ENCODE measurements at regions not wholly inside any gene's neighbourhood (a gene's known extent, or its start where the extent isn't known, plus 50 kb on each side); places are given as distances from the start of the nearest gene placed in this dataset.
"Not testable (repeated sequence)": the region's sequence is repeated elsewhere in the genome, so short reads cannot be mapped to it uniquely, and the experiment has no call there.

DNA sequence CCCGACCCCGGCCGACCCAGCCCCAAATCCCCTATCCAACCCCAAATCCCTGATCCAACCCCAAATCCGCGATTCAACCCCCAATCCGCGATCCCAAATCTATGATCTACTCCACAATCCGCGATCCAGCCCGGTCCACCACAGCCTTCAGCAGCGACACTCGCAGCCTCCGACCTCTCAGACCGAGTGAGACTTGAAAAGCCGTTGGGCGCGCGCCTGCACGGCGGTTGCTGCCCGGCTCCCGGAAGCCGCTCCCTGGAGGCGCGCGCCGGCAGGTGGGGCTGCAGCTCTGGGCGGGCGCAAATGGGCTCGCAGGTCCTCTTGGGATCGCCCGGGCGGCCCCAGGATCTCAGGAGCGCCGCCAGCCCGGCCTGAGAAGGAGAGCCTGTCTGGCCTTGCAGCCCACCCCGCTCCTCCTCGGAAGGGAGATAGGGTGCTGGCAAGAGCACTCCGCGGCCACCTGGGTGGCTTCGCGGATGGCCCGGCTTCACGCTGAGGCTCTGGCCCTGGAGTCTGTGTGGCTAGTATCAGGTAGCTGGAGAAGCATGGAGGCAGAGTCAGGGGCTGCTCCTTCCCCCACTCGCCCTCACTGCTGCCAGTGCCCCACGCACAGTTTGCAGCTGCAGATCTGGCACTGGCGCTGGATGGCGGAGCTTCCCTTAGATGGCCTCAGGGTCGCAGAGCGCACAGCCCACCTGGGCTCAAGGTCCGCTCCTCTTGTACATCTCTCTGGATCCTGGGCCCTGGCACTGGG is 533.4 kb upstream of the DEFB115 start:
- TF ChIP-seq, protein P1, sequence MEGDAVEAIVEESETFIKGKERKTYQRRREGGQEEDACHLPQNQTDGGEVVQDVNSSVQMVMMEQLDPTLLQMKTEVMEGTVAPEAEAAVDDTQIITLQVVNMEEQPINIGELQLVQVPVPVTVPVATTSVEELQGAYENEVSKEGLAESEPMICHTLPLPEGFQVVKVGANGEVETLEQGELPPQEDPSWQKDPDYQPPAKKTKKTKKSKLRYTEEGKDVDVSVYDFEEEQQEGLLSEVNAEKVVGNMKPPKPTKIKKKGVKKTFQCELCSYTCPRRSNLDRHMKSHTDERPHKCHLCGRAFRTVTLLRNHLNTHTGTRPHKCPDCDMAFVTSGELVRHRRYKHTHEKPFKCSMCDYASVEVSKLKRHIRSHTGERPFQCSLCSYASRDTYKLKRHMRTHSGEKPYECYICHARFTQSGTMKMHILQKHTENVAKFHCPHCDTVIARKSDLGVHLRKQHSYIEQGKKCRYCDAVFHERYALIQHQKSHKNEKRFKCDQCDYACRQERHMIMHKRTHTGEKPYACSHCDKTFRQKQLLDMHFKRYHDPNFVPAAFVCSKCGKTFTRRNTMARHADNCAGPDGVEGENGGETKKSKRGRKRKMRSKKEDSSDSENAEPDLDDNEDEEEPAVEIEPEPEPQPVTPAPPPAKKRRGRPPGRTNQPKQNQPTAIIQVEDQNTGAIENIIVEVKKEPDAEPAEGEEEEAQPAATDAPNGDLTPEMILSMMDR (IDR thresholded peaks at IDR 0.05), result peak in 2 of 4 donors; percentile 13 to 22
- not testable (repeated sequence) for TF ChIP-seq POLR2A (IDR thresholded peaks at IDR 0.05)
